Neural crest cell (in vitro differentiated cells): ENCODE measurements at regions not wholly inside any gene's neighbourhood (a gene's known extent, or its start where the extent isn't known, plus 50 kb on each side); places are given as distances from the start of the nearest gene placed in this dataset.

Experiments
- DNase-seq: peaks from one replicate; pipeline ENCODE4 v3.0.0; 2021; ENCODE audit warnings: low read depth, mixed read lengths, low spot score
- H3K27ac Mint-ChIP-seq: one replicate; pipeline ENCODE4 v1.8.0; 2021; ENCODE audit warnings: mild to moderate bottlenecking, mixed read lengths; ENCODE audit not compliant: unreplicated experiment
- H3K27me3 Mint-ChIP-seq: 2 replicates; pipeline ENCODE4 v1.8.0; 2021; ENCODE audit warnings: low read depth, mild to moderate bottlenecking, mixed read lengths
- H3K36me3 Mint-ChIP-seq: 2 replicates; pipeline ENCODE4 v1.8.0; 2021; ENCODE audit warnings: low read depth, mild to moderate bottlenecking, mixed read lengths
- H3K4me1 Mint-ChIP-seq: 2 replicates; pipeline ENCODE4 v1.8.0; 2021; ENCODE audit warnings: mixed read lengths
- H3K4me3 Mint-ChIP-seq: one replicate; pipeline ENCODE4 v1.8.0; 2021; ENCODE audit warnings: mild to moderate bottlenecking, mixed read lengths
- H3K9me3 Mint-ChIP-seq: 2 replicates; pipeline ENCODE4 v1.8.0; 2021; ENCODE audit warnings: mixed read lengths
- TF ChIP-seq, protein P1 (sequence below): fragments of 200-600 bp; sonication (generic); conservative IDR thresholded peaks from 2 replicates; pipeline ENCODE4 v1.5.0; 2021; ENCODE audit warnings: antibody characterized with exemption, mild to moderate bottlenecking

GRCh38 chr18:29693334-29693733, 1349.2 kb downstream of the DSC3 start:
- no peak for DNase-seq
- Mint-ChIP-seq H3K4me3 (no peak overlapping the region), H3K27ac (no peak overlapping the region), H3K36me3 (no peaks in the 10 kb centered on the region), H3K9me3 (no peaks in the 10 kb centered on the region), H3K27me3 (no peaks in the 10 kb centered on the region), H3K4me1 (no peaks in the 10 kb centered on the region)
- TF ChIP-seq, protein P1, sequence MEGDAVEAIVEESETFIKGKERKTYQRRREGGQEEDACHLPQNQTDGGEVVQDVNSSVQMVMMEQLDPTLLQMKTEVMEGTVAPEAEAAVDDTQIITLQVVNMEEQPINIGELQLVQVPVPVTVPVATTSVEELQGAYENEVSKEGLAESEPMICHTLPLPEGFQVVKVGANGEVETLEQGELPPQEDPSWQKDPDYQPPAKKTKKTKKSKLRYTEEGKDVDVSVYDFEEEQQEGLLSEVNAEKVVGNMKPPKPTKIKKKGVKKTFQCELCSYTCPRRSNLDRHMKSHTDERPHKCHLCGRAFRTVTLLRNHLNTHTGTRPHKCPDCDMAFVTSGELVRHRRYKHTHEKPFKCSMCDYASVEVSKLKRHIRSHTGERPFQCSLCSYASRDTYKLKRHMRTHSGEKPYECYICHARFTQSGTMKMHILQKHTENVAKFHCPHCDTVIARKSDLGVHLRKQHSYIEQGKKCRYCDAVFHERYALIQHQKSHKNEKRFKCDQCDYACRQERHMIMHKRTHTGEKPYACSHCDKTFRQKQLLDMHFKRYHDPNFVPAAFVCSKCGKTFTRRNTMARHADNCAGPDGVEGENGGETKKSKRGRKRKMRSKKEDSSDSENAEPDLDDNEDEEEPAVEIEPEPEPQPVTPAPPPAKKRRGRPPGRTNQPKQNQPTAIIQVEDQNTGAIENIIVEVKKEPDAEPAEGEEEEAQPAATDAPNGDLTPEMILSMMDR, result no peak

DNA sequence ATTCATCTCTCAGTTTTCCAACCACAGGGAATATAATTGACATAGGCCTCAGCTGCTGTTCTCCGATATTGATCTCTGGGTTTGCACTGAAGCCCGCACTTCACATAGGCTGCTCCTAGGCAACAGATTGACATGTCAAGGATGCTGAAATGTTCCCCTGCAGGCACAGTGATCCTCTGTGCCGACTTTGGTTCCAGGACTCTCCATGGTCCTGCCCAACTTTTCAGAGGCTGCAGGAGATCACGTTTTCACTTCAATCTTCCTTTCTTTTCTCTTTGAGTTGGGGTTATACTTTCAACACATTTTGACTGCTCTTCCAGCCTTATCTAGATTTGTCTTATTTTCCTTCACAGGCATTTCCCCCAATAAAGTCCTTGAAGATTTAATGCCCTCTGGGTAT, 1361.0 kb downstream of the DSC3 start:
- Mint-ChIP-seq H3K36me3 (peaks cover 5% of the 10 kb centered on the region), H3K27ac (no peak overlapping the region), H3K4me3 (no peak overlapping the region), H3K27me3 (no peaks in the 10 kb centered on the region), H3K9me3 (peaks cover 10% of the 10 kb centered on the region), H3K4me1 (no peaks in the 10 kb centered on the region)
- DNase-seq, result no peak
- TF ChIP-seq, protein P1, result no peak

DNA sequence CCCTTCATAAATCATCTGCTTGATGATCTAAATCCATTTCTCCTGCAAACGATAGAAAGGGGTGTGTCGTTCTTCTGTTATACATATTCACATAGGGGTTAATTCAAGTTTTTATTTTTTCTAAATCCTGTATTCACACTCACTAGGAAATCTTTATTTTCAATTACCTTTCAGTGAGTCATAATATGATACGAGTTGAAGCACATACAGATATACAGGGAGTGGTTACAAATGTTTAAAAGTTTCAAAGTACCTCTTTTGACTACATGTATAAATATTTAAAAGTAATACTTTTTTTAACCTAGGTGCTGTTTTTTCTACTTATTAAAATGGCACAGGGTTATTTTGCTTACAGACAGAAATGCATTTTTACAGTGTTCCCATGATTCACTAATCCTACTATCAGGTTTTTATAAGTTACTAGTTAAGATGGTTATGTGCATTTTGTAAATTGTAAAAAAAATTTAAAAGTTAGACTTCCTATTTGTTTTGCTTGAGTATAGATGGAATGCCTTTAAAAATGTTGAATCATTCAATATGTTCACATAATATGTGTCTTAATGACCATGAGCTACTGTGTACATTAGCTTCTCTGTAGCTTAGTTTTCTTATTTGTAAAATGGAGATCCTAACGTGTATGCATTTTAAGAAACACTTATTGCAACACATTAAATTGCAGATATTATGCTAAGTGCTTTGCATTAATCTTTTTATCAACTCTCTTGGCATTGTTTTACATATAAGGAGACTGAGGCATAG, 1378.1 kb downstream of the DSC3 start:
- no peaks in the 10 kb centered on the region for H3K36me3 Mint-ChIP-seq
- TF ChIP-seq, protein P1, result no peak
- H3K27ac Mint-ChIP-seq, result no peak overlapping the region
- H3K4me3 Mint-ChIP-seq, result no peak overlapping the region
- peaks cover 4% of the 10 kb centered on the region for H3K9me3 Mint-ChIP-seq
- DNase-seq, result no peak
- H3K27me3 Mint-ChIP-seq, result no peaks in the 10 kb centered on the region
- H3K4me1 Mint-ChIP-seq, result no peaks in the 10 kb centered on the region

DNA sequence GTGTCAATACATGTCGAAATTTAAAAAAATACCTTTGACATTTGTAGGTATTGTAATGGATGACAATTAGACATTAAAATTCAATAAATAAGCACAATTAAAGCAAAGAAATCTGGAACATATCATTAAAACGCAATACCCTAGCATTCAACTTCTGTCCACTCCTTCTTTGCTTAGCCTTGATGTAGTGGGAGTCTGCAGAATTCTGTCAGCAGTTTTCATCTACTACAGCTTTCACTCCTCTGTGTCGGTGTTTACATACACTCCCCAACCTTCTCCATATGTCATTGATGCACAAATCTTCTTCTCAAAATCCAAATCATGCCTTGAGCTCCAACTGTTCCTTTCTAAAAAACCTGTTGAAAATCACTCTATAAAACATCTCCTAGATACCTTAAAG, 1380.6 kb downstream of the DSC3 start:
- TF ChIP-seq, protein P1, result no peak
- Mint-ChIP-seq H3K27ac (no peak overlapping the region), H3K4me1 (no peaks in the 10 kb centered on the region), H3K4me3 (no peak overlapping the region), H3K27me3 (no peaks in the 10 kb centered on the region), H3K36me3 (no peaks in the 10 kb centered on the region), H3K9me3 (peaks cover 5% of the 10 kb centered on the region)
- no peak for DNase-seq

GRCh38 chr18:29660777-29661176, 1381.8 kb downstream of the DSC3 start:
- TF ChIP-seq, protein P1, result no peak
- Mint-ChIP-seq H3K27ac (no peak overlapping the region), H3K27me3 (no peaks in the 10 kb centered on the region), H3K9me3 (peaks cover 5% of the 10 kb centered on the region), H3K4me1 (no peaks in the 10 kb centered on the region), H3K4me3 (no peak overlapping the region), H3K36me3 (no peaks in the 10 kb centered on the region)
- DNase-seq, result no peak
